Activated CD8-positive, alpha-beta T cell treated with anti-CD3 and anti-CD28 coated beads for 36 hours (primary cell): ENCODE measurements at regions not wholly inside any gene's neighbourhood (a gene's known extent, or its start where the extent isn't known, plus 50 kb on each side); places are given as distances from the start of the nearest gene placed in this dataset.

Source experiments
- ATAC-seq: fragments of 200-7000 bp; cut with Tn5 transposase; one replicate; pipeline ENCODE4 v1.10.0; 2021; ENCODE audit warnings: mild to moderate bottlenecking, moderate library complexity
- CTCF ChIA-PET: fragments of 350-600 bp; sonication (Branson Sonifier 250); formaldehyde crosslinking; loops from one replicate; lab custom pipeline; 2021; ENCODE audit warnings: antibody characterized with exemption; lab: Charles Lee
- POLR2A ChIA-PET: fragments of 350-600 bp; sonication (Branson Sonifier 250); formaldehyde crosslinking; loops from one replicate; lab custom pipeline; 2021; ENCODE audit warnings: antibody characterized with exemption; lab: Charles Lee
- DNase-seq: peaks from one replicate; pipeline ENCODE4 v3.0.0-alpha.2; 2020
- H3K27ac Mint-ChIP-seq: one replicate; pipeline ENCODE4 v1.8.0; 2021; ENCODE audit warnings: mild to moderate bottlenecking, mixed read lengths
- H3K27me3 Mint-ChIP-seq: one replicate; pipeline ENCODE4 v1.8.0; 2021; ENCODE audit warnings: mixed read lengths
- H3K36me3 Mint-ChIP-seq: one replicate; pipeline ENCODE4 v1.8.0; 2021; ENCODE audit warnings: low read depth, mixed read lengths
- H3K4me1 Mint-ChIP-seq: one replicate; pipeline ENCODE4 v1.8.0; 2021; ENCODE audit warnings: low read depth, mixed read lengths
- H3K4me3 Mint-ChIP-seq: one replicate; pipeline ENCODE4 v1.8.0; 2021; ENCODE audit warnings: mild to moderate bottlenecking, moderate library complexity, mixed read lengths
- H3K9me3 Mint-ChIP-seq: one replicate; pipeline ENCODE4 v1.8.0; 2021; ENCODE audit warnings: mixed read lengths
- intact Hi-C: fragments of 100-400 bp; cut with micrococcal nuclease; formaldehyde crosslinking; loops from one replicate; pipeline ENCODE4 v1.10.0; 2022
- TF ChIP-seq, protein P1 (sequence below): fragments of 200-600 bp; IDR thresholded peaks from one replicate; pipeline ENCODE4 v1.8.0; 2022; ENCODE audit warnings: antibody characterized with exemption, mild to moderate bottlenecking

DNA sequence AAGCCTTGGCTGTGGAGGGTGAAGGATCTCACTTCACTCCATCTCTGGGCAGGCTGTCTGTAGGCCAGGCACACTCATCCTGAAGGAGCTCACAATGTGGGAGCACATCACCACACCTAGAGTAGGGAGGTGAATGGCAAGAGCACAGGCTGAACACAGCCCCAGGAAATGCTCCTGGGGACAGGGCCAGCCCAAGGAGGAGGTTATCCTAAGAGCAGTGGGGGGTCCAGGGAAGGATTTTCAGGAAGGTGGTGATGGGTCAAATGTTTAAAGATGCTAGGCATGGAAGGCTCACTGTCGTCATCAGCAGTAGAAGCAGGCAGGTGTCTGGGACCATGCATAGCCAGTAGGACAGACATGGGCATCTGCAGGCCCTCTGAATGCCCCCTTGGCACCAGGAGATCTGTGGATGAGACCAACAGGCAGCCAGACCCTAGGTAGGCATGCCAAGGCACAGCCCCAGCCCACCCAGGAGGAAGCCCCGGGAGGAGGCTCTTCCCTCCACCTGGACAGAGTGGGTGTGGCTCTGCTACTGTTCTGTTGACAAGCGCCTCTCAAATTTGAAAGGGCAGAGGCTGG is 91.7 kb upstream of the RAB6C start:
- Mint-ChIP-seq H3K27ac (no peak overlapping the region), H3K4me3 (no peak overlapping the region), H3K36me3 (no peaks in the 10 kb centered on the region), H3K9me3 (no peaks in the 10 kb centered on the region), H3K27me3 (peaks cover 4% of the 10 kb centered on the region), H3K4me1 (no peaks in the 10 kb centered on the region)
- TF ChIP-seq, protein P1, sequence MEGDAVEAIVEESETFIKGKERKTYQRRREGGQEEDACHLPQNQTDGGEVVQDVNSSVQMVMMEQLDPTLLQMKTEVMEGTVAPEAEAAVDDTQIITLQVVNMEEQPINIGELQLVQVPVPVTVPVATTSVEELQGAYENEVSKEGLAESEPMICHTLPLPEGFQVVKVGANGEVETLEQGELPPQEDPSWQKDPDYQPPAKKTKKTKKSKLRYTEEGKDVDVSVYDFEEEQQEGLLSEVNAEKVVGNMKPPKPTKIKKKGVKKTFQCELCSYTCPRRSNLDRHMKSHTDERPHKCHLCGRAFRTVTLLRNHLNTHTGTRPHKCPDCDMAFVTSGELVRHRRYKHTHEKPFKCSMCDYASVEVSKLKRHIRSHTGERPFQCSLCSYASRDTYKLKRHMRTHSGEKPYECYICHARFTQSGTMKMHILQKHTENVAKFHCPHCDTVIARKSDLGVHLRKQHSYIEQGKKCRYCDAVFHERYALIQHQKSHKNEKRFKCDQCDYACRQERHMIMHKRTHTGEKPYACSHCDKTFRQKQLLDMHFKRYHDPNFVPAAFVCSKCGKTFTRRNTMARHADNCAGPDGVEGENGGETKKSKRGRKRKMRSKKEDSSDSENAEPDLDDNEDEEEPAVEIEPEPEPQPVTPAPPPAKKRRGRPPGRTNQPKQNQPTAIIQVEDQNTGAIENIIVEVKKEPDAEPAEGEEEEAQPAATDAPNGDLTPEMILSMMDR: no peak
- CTCF ChIA-PET: no interaction called here
- intact Hi-C loops: no loop called here
- ATAC-seq: no peak
- no peak for DNase-seq
- POLR2A ChIA-PET: no interaction called here

DNA sequence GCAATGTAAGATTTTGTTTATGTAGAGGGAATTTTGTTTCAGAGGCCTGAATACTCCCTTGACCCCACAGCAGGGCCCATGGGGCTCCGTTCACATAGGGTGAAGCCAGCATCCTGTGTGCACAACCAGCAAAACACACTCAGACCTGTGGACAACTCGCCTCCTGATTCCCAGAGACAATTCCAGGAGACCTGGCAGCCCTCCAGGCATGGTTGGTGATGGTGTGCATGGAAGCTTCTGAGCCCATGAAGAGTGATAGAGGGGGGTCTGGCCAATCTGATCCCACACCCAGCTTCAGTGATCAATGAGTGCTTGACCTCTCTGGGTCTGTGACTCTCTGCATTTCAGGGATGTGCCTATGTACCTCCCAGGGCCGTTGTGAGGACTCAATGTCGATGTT is 91.0 kb upstream of the RAB6C start:
- H3K27me3 Mint-ChIP-seq: peaks cover 4% of the 10 kb centered on the region
- DNase-seq (no peak), ATAC-seq (no peak)
- H3K4me1 Mint-ChIP-seq: no peaks in the 10 kb centered on the region
- no peak overlapping the region for H3K27ac Mint-ChIP-seq
- TF ChIP-seq, protein P1: no peak
- CTCF ChIA-PET: no interaction called here
- POLR2A ChIA-PET: no interaction called here
- H3K36me3 Mint-ChIP-seq: no peaks in the 10 kb centered on the region
- H3K9me3 Mint-ChIP-seq: no peaks in the 10 kb centered on the region
- H3K4me3 Mint-ChIP-seq: no peak overlapping the region
- intact Hi-C loops: no loop called here

DNA sequence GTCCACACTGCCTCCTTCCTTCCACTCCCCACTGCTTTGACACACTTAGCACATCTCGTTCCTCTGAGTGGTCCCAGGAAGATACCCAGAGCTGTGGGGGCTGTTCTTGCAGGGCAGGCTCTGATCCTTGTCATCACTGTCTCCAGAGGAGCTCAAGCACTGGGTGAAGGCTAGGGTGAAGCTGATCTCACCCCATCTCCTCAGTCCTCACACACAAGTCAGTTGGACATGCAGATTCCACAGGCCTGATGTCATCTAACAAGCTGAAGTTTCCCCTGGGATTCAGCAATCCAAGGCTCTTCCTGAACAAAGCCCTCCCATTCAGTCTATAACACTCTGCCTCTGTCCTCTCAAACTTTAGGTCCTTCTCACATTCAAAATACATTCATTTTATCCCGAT is 90.6 kb upstream of the RAB6C start:
- H3K27me3 Mint-ChIP-seq: peaks cover 4% of the 10 kb centered on the region
- POLR2A ChIA-PET: no interaction called here

DNA sequence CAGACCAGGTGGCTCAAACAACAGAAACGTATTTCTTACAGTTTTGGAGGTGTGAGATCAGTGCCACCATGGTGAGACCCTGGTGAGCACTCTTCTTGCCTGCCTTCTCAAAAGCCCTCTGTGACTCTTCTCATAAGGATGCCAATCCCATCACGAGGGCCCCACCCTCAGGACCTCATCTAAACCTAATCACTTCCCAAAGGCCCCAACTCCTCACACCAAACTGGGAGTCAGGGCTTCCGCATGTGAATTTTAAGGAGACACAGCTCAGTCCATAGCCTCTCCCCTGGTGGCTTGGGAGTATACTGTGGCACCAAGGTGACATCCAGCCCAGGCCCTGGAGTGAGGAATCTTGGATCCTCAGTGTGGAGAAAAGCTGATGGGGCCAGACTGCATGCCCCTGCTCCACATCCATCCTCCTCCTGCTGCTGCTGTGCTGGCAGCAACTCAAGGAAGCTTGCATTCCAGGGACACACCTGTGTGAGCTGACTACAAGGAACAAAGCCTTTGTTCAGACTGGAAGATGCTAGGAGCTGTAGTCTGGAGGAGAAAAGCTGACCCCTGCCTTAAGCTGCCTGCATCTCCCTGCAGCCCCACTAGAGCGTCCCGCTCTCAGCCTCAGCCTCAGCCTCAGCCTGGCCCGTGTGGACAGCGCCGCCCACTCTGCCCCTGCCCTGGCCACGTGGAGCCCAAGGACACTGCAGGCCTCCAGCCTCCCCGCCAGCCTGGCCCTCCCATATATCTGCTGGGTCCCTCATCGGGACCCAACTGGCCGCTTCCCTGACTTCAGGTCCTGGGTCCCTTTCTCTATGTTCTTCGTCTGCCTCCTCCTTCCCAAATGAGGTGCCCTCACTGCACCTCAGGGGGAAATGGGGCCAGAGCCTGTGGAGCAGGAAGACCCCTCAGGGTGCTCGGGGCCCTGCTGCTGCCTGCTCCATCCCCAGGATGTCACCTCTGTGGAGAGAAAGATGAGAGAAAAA is 87.8 kb upstream of the RAB6C start:
- Mint-ChIP-seq H3K9me3 (no peaks in the 10 kb centered on the region), H3K27ac (no peak overlapping the region), H3K27me3 (peaks cover 12% of the 10 kb centered on the region), H3K4me3 (no peak overlapping the region), H3K4me1 (no peaks in the 10 kb centered on the region), H3K36me3 (no peaks in the 10 kb centered on the region)
- POLR2A ChIA-PET: no interaction called here
- intact Hi-C loops: no loop called here
- ATAC-seq (no peak), DNase-seq (no peak)
- CTCF ChIA-PET: no interaction called here
- TF ChIP-seq, protein P1: no peak

More for the DNA sequence above, 90.6 kb upstream of the RAB6C start:
- H3K9me3 Mint-ChIP-seq: no peaks in the 10 kb centered on the region
- intact Hi-C loops: no loop called here
- CTCF ChIA-PET: no interaction called here
- no peak overlapping the region for H3K4me3 Mint-ChIP-seq
- H3K4me1 Mint-ChIP-seq: no peaks in the 10 kb centered on the region
- no peak overlapping the region for H3K27ac Mint-ChIP-seq
- H3K36me3 Mint-ChIP-seq: no peaks in the 10 kb centered on the region
- TF ChIP-seq, protein P1: no peak
- ATAC-seq (no peak), DNase-seq (no peak)

DNA sequence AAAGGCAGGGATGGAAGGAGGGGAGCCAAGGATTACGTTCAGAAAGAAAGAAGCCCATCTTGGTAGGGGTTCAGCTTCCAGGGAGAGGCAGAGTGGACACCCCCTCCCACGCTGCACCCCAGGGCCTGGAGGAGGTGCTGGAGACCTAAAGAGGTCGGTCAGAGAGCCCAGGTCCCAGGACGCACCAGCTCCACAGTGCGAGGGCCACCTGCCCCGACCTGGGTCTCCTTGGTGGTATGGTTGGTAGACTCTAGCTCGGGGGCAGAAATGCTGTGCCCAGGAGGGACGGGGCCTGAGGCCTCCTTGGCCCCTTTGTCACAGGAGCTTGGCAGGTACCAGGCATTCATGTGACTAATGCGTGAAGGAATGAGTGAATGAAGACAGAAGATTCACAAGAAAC is 87.1 kb upstream of the RAB6C start:
- no peaks in the 10 kb centered on the region for H3K36me3 Mint-ChIP-seq
- TF ChIP-seq, protein P1: no peak
- POLR2A ChIA-PET: interaction anchor here (0.6 kb wide), 1 partner anchor 254 kb away, joined by 3 read pairs; no protein-coding TSS in a partner anchor
- DNase-seq (no peak), ATAC-seq (no peak)
- peaks cover 15% of the 10 kb centered on the region for H3K27me3 Mint-ChIP-seq
- H3K27ac Mint-ChIP-seq: no peak overlapping the region
- H3K4me3 Mint-ChIP-seq: no peak overlapping the region
- H3K9me3 Mint-ChIP-seq: no peaks in the 10 kb centered on the region
- intact Hi-C loops: no loop called here
- no peaks in the 10 kb centered on the region for H3K4me1 Mint-ChIP-seq
- CTCF ChIA-PET: no interaction called here
